ENCODE measurements at regions not wholly inside any gene's neighbourhood (a gene's known extent, or its start where the extent isn't known, plus 50 kb on each side); places are given as distances from the start of the nearest gene placed in this dataset.

DNA sequence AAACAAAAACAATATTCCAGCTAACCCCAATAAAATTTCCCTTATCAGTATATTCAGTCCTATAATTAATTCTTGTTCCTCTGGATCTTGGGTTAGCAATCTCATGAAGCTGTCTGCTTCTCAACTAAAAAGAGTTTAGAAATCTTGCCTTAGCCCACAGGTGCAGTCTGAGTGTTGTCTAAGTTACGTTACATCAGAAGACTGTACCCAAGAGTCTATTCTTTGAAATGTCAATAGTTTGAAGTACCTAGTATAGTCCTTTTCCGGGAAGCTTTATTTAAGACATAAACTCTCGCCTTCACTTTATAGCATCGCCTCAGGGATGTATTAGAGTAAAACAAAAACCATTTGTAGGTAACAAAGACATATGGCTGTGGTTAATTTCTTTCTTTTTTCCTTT lies 465.1 kb downstream of the FUT8 start:
- TF ChIP-seq, protein P1, sequence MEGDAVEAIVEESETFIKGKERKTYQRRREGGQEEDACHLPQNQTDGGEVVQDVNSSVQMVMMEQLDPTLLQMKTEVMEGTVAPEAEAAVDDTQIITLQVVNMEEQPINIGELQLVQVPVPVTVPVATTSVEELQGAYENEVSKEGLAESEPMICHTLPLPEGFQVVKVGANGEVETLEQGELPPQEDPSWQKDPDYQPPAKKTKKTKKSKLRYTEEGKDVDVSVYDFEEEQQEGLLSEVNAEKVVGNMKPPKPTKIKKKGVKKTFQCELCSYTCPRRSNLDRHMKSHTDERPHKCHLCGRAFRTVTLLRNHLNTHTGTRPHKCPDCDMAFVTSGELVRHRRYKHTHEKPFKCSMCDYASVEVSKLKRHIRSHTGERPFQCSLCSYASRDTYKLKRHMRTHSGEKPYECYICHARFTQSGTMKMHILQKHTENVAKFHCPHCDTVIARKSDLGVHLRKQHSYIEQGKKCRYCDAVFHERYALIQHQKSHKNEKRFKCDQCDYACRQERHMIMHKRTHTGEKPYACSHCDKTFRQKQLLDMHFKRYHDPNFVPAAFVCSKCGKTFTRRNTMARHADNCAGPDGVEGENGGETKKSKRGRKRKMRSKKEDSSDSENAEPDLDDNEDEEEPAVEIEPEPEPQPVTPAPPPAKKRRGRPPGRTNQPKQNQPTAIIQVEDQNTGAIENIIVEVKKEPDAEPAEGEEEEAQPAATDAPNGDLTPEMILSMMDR (conservative IDR thresholded peaks at IDR 0.05; ENCODE audit: low read depth, low read length), result no peak
- no peak for TF ChIP-seq EZH2 (IDR thresholded peaks at IDR 0.05; ENCODE audit: borderline replicate concordance, low read depth, low read length, poor library complexity, severe bottlenecking)
